ENCODE measurements at regions not wholly inside any gene's neighbourhood (a gene's known extent, or its start where the extent isn't known, plus 50 kb on each side); places are given as distances from the start of the nearest gene placed in this dataset.

DNA sequence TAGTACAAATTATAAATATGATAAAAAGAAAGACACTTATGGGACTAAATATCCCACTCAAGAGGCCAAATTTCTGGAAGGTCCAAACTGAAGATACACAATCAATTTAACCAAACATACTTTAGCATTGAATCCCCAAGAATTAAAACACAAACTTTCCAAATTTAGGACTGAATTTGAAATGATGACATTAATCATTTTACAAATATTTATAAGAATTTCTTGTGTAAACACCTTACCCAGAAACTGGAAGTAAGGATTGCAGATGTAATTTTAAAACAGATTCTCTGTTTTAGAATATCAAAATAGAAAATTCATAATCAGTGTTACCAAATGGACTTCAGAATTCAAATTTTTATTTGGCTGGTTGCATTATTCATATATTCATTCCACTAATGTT, 588.2 kb upstream of the KCND2 start (continued):
- TF ChIP-seq, protein P1, sequence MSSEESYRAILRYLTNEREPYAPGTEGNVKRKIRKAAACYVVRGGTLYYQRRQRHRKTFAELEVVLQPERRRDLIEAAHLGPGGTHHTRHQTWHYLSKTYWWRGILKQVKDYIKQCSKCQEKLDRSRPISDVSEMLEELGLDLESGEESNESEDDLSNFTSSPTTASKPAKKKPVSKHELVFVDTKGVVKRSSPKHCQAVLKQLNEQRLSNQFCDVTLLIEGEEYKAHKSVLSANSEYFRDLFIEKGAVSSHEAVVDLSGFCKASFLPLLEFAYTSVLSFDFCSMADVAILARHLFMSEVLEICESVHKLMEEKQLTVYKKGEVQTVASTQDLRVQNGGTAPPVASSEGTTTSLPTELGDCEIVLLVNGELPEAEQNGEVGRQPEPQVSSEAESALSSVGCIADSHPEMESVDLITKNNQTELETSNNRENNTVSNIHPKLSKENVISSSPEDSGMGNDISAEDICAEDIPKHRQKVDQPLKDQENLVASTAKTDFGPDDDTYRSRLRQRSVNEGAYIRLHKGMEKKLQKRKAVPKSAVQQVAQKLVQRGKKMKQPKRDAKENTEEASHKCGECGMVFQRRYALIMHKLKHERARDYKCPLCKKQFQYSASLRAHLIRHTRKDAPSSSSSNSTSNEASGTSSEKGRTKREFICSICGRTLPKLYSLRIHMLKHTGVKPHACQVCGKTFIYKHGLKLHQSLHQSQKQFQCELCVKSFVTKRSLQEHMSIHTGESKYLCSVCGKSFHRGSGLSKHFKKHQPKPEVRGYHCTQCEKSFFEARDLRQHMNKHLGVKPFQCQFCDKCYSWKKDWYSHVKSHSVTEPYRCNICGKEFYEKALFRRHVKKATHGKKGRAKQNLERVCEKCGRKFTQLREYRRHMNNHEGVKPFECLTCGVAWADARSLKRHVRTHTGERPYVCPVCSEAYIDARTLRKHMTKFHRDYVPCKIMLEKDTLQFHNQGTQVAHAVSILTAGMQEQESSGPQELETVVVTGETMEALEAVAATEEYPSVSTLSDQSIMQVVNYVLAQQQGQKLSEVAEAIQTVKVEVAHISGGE (CRISPR knock-in tag; IDR thresholded peaks at IDR 0.05): no peak
- no peak for TF ChIP-seq RCOR1 (conservative IDR thresholded peaks at IDR 0.05; ENCODE audit: low read depth, low read length)

DNA sequence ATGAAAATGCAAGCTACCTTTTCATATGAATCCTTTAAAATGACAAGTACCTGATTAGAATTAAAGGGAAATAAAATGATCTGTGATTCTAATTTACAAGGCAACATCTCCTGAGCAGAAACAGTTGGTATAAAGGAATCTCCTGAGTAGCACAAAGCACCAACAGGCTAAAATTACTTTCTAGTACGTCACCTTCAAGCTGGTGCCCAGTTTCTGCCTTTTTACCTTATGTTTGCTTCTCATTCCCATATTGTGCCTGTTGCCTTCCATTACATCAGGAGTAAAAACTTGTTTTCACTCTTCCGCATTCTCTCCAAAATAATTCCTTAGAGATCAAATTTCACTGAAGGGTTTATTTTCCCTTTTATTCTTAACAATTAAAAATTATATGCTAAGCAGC, 587.1 kb upstream of the KCND2 start:
- H3K27ac ChIP-seq (ENCODE audit: control insufficient read depth, insufficient read depth): no peak overlapping the region
- RAD21 ChIA-PET (ENCODE audit: unreplicated experiment): no interaction called here
- no peak overlapping the region for H3K4me2 ChIP-seq (ENCODE audit: control insufficient read depth, insufficient read depth)
- CTCF ChIA-PET: no interaction called here
- POLR2A ChIA-PET: no interaction called here
- H3K4me1 ChIP-seq (ENCODE audit: control insufficient read depth, insufficient read depth, low read length): no peaks in the 10 kb centered on the region
- H3K9me3 ChIP-seq (replicated peaks; ENCODE audit: control insufficient read depth, insufficient read depth, low read length): no peaks in the 10 kb centered on the region
- H3K27me3 ChIP-seq (replicated peaks in 1 of 2; ENCODE audit: control insufficient read depth in 2 of 2, insufficient read depth in 2 of 2, low read length in 1 of 2): no peaks in the 10 kb centered on the region
- H3K4me3 ChIP-seq: no peak overlapping the region
- DNase-seq (ENCODE audit: low read depth, low spot score) (no peak), ATAC-seq (no peak), FAIRE-seq (no peak)
- SMC1A ChIA-PET (ENCODE audit: uncharacterized antibody, unreplicated experiment): no interaction called here
- no peak overlapping the region for H3K9ac ChIP-seq (ENCODE audit: control insufficient read depth, insufficient read depth, low read length)
- BruUV-seq (replicated peaks): no TSS peak
- H4K20me1 ChIP-seq (ENCODE audit: control insufficient read depth, insufficient read depth): no peaks in the 10 kb centered on the region
- no peaks in the 10 kb centered on the region for H3K36me3 ChIP-seq (ENCODE audit: control insufficient read depth in 2 of 2, insufficient read depth in 2 of 2, low read length in 1 of 2)
- no peaks in the 10 kb centered on the region for H3K79me2 ChIP-seq (ENCODE audit: control insufficient read depth, insufficient read depth, low read length)
- intact Hi-C loops (cut with micrococcal nuclease; ENCODE audit: unreplicated experiment) (no loop called here), in situ Hi-C loops (cut with MboI) (no loop called here)
- WGBS (ENCODE audit: insufficient coverage, insufficient replicate concordance, low lambda C conversion rate, missing lambda C conversion rate): 48% methylated on average over 2 of the region's 2 CpGs
- no peak for TF ChIP-seq IKZF1 (conservative IDR thresholded peaks at IDR 0.05)
- TF ChIP-seq ZNF274 (IDR thresholded peaks at IDR 0.05; ENCODE audit: insufficient read depth, insufficient read length): no peak
- TF ChIP-seq ZZZ3 (IDR thresholded peaks at IDR 0.05; ENCODE audit: control insufficient read depth, insufficient read length, low read depth): no peak
- no peak for TF ChIP-seq TARDBP (IDR thresholded peaks at IDR 0.05; ENCODE audit: borderline replicate concordance)
- no peak overlapping the region for H2AFZ ChIP-seq (ENCODE audit: control insufficient read depth, low read depth, low read length)
